ENCODE measurements at regions not wholly inside any gene's neighbourhood (a gene's known extent, or its start where the extent isn't known, plus 50 kb on each side); places are given as distances from the start of the nearest gene placed in this dataset.

DNA sequence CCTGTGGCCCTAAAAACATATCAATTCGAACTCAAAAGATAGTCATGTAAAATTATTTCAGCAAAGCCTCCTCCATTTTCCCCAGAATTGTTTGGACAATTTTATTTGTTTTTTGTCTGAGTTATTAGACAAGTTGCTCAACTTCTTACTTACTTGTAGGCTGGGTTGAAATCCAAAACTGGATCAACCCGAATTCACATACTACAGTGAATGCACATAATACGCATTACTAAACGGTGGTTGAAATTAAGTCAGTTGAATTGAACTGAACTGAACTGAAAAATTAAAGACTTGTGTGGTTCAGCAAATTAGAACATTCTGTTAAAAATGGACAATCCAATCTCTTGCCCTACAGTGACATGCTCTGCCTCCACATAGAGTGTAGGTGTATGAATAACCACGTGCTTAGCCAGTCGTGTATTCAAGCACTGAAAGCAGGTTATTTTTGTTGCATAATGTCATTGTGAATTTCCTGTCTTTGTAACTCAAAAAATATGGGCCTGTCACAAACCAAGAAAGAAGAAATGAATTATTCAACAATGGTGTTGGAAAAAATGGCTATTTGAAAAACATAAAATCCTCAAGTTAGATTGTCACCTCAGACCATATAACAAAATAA, 441.0 kb downstream of the TXNL1 start:
- TF ChIP-seq ZNF549 (tag by site-specific recombination; IDR thresholded peaks at IDR 0.05) (no peak), PRDM4 (tag by site-specific recombination; IDR thresholded peaks at IDR 0.05) (no peak), CTCF (tag by site-specific recombination; IDR thresholded peaks at IDR 0.05) (no peak), RBAK (tag by site-specific recombination; IDR thresholded peaks at IDR 0.05) (no peak), BCL11A (tag by site-specific recombination; IDR thresholded peaks at IDR 0.05; ENCODE audit: low read depth) (no peak), ZNF138 (tag by site-specific recombination; IDR thresholded peaks at IDR 0.05; ENCODE audit: borderline replicate concordance) (no peak), ZNF114 (tag by site-specific recombination; IDR thresholded peaks at IDR 0.05) (no peak), ZNF585B (tag by site-specific recombination; IDR thresholded peaks at IDR 0.05) (no peak), ZNF433 (tag by site-specific recombination; IDR thresholded peaks at IDR 0.05; ENCODE audit: low read depth) (no peak), ATF2 (tag by site-specific recombination; IDR thresholded peaks at IDR 0.05; ENCODE audit: low read depth) (no peak), ZEB2 (tag by site-specific recombination; IDR thresholded peaks at IDR 0.05) (no peak)
- TF ChIP-seq, protein P1, sequence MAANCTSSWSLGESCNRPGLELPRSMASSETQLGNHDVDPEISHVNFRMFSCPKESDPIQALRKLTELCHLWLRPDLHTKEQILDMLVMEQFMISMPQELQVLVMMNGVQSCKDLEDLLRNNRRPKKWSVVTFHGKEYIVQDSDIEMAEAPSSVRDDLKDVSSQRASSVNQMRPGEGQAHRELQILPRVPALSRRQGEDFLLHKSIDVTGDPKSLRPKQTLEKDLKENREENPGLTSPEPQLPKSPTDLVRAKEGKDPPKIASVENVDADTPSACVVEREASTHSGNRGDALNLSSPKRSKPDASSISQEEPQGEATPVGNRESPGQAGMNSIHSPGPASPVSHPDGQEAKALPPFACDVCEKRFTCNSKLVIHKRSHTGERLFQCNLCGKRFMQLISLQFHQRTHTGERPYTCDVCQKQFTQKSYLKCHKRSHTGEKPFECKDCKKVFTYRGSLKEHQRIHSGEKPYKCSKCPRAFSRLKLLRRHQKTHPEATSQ (tag by site-specific recombination; IDR thresholded peaks at IDR 0.05), result no peak
